HUES64 (cell line): ENCODE measurements at regions not wholly inside any gene's neighbourhood (a gene's known extent, or its start where the extent isn't known, plus 50 kb on each side); places are given as distances from the start of the nearest gene placed in this dataset.

Source experiments
- H3K27ac ChIP-seq: 2 replicates; pipeline ENCODE4 v1.7.0; 2013; ENCODE audit warnings: low read depth, low read length, inconsistent platforms
- H3K27me3 ChIP-seq: 2 replicates; pipeline ENCODE4 v1.6.1; 2013; ENCODE audit warnings: mild to moderate bottlenecking, low read length; ENCODE audit not compliant: insufficient read depth
- H3K36me3 ChIP-seq: 2 replicates; pipeline ENCODE4 v1.6.1; 2013; ENCODE audit warnings: mild to moderate bottlenecking, low read length; ENCODE audit not compliant: insufficient read depth
- H3K4me1 ChIP-seq: 2 replicates; pipeline ENCODE4 v1.6.1; 2013; ENCODE audit warnings: mild to moderate bottlenecking, low read length, moderate library complexity; ENCODE audit not compliant: insufficient read depth
- H3K4me3 ChIP-seq: 2 replicates; pipeline ENCODE4 v1.5.1; 2013; ENCODE audit warnings: mild to moderate bottlenecking, low read length, moderate library complexity
- H3K9ac ChIP-seq: 2 replicates; pipeline ENCODE4 v1.6.1; 2013; ENCODE audit warnings: mild to moderate bottlenecking, low read depth, low read length
- H3K9me3 ChIP-seq: 2 replicates; pipeline ENCODE4 v1.6.1; 2013; ENCODE audit warnings: low read depth, low read length; ENCODE audit not compliant: insufficient read depth
- WGBS: fragments of 150-250, 120-280 bp; methylation state at CpG from one replicate; pipeline ENCODE4 v1.1.7; 2013; ENCODE audit warnings: missing lambda C conversion rate; 5-methylcytosine and 5-hydroxymethylcytosine counted together

- Histone ChIP-seq H3K9me3 (no peaks in the 10 kb centered on the region), H3K4me1 (no peaks in the 10 kb centered on the region), H3K27me3 (no peaks in the 10 kb centered on the region), H3K4me3 (no peak overlapping the region), H3K27ac (no peak overlapping the region), H3K9ac (no peak overlapping the region), H3K36me3 (no peaks in the 10 kb centered on the region)
- 93% methylated on average over 4 of the region's 5 CpGs for WGBS
Observed at GRCh38 chr11:109221190-109221589, 200.8 kb upstream of the C11orf87 start.

- H3K27me3 ChIP-seq: no peaks in the 10 kb centered on the region
- H3K36me3 ChIP-seq: no peaks in the 10 kb centered on the region
- no peak overlapping the region for H3K4me3 ChIP-seq
- H3K27ac ChIP-seq: no peak overlapping the region
- 100% methylated on average over 1 of the region's 2 CpGs for WGBS
- no peaks in the 10 kb centered on the region for H3K4me1 ChIP-seq
- no peaks in the 10 kb centered on the region for H3K9me3 ChIP-seq
- H3K9ac ChIP-seq: no peak overlapping the region
Observed at GRCh38 chr11:109222761-109223160, 199.2 kb upstream of the C11orf87 start.

DNA sequence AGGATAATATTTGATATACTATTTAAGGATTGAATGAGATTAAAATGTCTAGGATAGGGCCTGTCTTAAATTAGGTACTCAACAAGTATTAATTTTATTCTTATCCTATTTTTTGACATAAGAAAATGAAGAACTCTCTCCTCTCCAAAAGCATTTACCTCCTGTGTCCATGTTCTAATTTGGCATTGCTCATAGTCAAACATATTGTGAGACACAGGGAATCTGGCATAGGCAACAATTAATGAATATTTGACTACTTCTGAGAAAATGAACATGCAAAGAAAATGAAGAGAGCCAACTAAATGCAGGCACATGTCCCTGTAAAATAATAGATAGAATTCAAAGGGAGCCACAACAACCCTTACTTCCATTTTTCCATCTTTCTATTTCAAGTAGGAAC lies 198.5 kb upstream of the C11orf87 start:
- Histone ChIP-seq H3K27ac (no peak overlapping the region), H3K36me3 (no peaks in the 10 kb centered on the region), H3K9me3 (no peaks in the 10 kb centered on the region), H3K9ac (no peak overlapping the region), H3K4me3 (no peak overlapping the region), H3K27me3 (no peaks in the 10 kb centered on the region), H3K4me1 (no peaks in the 10 kb centered on the region)

DNA sequence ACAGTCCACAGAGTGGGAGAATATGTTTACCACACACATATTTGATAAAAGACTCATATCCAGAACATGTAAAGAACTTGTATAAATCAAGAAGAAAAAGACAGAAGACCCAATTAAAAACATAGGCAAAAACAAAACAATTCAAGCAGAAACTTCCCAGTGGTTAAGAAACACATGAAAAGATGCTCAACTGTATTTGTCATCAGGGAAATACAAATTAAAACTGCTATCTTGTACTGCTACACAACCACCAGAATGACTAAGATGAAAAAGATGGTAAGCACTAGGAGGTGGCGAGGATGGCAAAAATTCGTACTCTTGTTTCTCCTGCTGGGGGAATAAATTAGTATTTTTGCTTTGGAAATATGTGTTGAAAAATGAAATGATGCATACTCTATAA lies 192.3 kb upstream of the C11orf87 start:
- H3K9ac ChIP-seq: no peak overlapping the region
- H3K4me1 ChIP-seq: no peaks in the 10 kb centered on the region
- 93% methylated on average over 2 of the region's 2 CpGs for WGBS
- H3K27me3 ChIP-seq: no peaks in the 10 kb centered on the region
- H3K9me3 ChIP-seq: no peaks in the 10 kb centered on the region
- no peak overlapping the region for H3K4me3 ChIP-seq
- no peak overlapping the region for H3K27ac ChIP-seq
- no peaks in the 10 kb centered on the region for H3K36me3 ChIP-seq

- H3K27ac ChIP-seq: no peak overlapping the region
- no peak overlapping the region for H3K9ac ChIP-seq
- H3K9me3 ChIP-seq: no peaks in the 10 kb centered on the region
- no peaks in the 10 kb centered on the region for H3K27me3 ChIP-seq
- 96% methylated on average over 2 of the region's 2 CpGs for WGBS
- H3K4me3 ChIP-seq: no peak overlapping the region
- H3K4me1 ChIP-seq: no peaks in the 10 kb centered on the region
- no peaks in the 10 kb centered on the region for H3K36me3 ChIP-seq
Observed at GRCh38 chr11:109236188-109236587, 185.8 kb upstream of the C11orf87 start.

DNA sequence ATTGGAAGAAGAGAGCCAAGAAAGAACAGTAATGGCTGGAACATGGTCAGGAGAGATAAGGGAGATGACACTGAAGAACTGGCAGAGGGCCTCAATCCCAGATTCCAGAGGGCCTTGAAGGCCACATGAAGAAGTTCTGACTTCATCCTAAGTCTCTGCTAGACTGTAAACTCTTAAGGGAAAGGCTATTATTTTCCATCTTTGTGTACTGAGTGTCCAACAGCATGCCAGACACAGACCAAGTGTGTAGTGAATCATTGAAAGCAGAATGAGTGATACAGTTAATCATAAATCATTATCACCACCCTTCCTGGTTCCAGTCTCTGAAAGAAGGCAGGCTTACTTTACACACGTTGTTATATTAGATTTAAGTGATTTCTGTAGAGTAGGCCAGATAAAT lies 185.3 kb upstream of the C11orf87 start:
- H3K4me3 ChIP-seq: no peak overlapping the region
- H3K27me3 ChIP-seq: no peaks in the 10 kb centered on the region
- no peak overlapping the region for H3K9ac ChIP-seq
- H3K9me3 ChIP-seq: no peaks in the 10 kb centered on the region
- no peak overlapping the region for H3K27ac ChIP-seq
- no peaks in the 10 kb centered on the region for H3K4me1 ChIP-seq
- no peaks in the 10 kb centered on the region for H3K36me3 ChIP-seq
- 100% methylated on average over 1 of the region's 1 CpG for WGBS

DNA sequence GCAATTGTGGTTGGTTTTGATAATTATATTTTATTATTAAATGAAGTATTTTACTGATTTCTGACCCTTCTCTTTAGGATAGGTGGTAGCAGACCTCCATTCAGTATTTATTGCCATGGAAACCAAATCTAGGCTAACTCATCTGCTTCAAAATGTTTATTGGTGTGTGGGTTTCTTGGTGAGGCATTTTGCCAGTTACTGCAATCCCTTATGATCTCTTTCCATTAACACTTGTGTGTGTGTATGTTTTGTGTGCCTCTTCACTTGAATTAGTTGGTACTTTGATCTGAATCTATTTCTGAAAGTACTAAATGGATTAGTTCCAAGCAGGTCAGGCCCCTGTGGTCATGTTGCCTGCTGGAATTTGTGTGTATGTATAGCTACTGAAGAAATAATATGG lies 184.4 kb upstream of the C11orf87 start:
- Histone ChIP-seq H3K4me1 (no peaks in the 10 kb centered on the region), H3K27me3 (no peaks in the 10 kb centered on the region), H3K9me3 (no peaks in the 10 kb centered on the region), H3K9ac (no peak overlapping the region), H3K36me3 (no peaks in the 10 kb centered on the region), H3K4me3 (no peak overlapping the region), H3K27ac (no peak overlapping the region)

- no peaks in the 10 kb centered on the region for H3K36me3 ChIP-seq
- H3K9me3 ChIP-seq: no peaks in the 10 kb centered on the region
- 81% methylated on average over 3 of the region's 3 CpGs for WGBS
- no peaks in the 10 kb centered on the region for H3K4me1 ChIP-seq
- H3K27ac ChIP-seq: no peak overlapping the region
- H3K27me3 ChIP-seq: no peaks in the 10 kb centered on the region
- H3K4me3 ChIP-seq: no peak overlapping the region
- no peak overlapping the region for H3K9ac ChIP-seq
Observed at GRCh38 chr11:109241988-109242536, 179.9 kb upstream of the C11orf87 start.

DNA sequence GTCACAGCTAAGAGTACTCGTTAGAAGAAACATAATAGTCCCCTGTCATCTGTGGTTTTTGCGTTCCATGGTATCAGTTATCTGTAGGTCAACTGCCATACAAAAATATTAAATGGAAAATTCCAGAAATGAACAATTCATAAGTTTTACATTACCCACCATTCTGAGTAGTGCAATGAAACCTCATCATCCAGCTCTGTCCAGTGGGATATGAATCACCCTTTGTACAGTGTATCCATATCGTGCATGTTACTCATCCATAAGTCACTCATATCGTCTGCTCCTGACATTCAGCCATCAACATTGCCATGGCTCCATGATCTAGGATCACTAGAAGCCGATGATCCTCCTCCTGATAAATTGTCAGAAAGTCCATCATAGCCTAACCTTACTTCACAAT lies 174.9 kb upstream of the C11orf87 start:
- H3K4me3 ChIP-seq: no peak overlapping the region
- H3K27ac ChIP-seq: no peak overlapping the region
- WGBS: 96% methylated on average over 5 of the region's 5 CpGs
- H3K36me3 ChIP-seq: no peaks in the 10 kb centered on the region
- no peaks in the 10 kb centered on the region for H3K4me1 ChIP-seq
- H3K27me3 ChIP-seq: no peaks in the 10 kb centered on the region
- H3K9me3 ChIP-seq: no peaks in the 10 kb centered on the region
- H3K9ac ChIP-seq: no peak overlapping the region

- Histone ChIP-seq H3K4me1 (no peaks in the 10 kb centered on the region), H3K27me3 (no peaks in the 10 kb centered on the region), H3K4me3 (no peak overlapping the region), H3K27ac (no peak overlapping the region), H3K9ac (no peak overlapping the region), H3K9me3 (no peaks in the 10 kb centered on the region), H3K36me3 (no peaks in the 10 kb centered on the region)
- 89% methylated on average over 3 of the region's 3 CpGs for WGBS
Observed at GRCh38 chr11:109249597-109249996, 172.4 kb upstream of the C11orf87 start.

DNA sequence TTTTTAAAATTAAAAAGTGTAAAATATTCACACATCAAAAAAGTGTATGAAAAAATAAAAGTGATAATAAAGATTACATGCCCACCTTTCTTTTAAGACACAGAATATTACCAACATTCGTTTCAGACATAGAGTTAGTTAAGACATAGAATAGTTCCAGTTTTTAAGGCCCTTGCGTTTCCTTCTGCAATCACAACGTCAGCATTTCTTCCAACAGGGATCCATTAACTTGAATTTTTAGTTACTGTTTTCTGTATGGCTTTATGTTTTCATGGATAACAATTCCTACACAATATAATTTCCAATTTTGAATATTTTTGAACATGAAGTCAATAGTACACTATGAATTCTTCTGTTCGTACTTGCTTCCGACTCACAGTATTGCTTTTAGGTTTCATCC lies 170.8 kb upstream of the C11orf87 start:
- Histone ChIP-seq H3K9me3 (no peaks in the 10 kb centered on the region), H3K9ac (no peak overlapping the region), H3K36me3 (no peaks in the 10 kb centered on the region), H3K27me3 (no peaks in the 10 kb centered on the region), H3K4me3 (no peak overlapping the region), H3K27ac (no peak overlapping the region), H3K4me1 (no peaks in the 10 kb centered on the region)
- WGBS: 100% methylated on average over 3 of the region's 5 CpGs

GRCh38 chr11:109264128-109264527 lies 157.9 kb upstream of the C11orf87 start:
- Histone ChIP-seq H3K4me3 (no peak overlapping the region), H3K9me3 (peaks cover 22% of the 10 kb centered on the region), H3K9ac (no peak overlapping the region), H3K36me3 (no peaks in the 10 kb centered on the region), H3K4me1 (no peaks in the 10 kb centered on the region), H3K27me3 (no peaks in the 10 kb centered on the region), H3K27ac (no peak overlapping the region)
- WGBS: 100% methylated on average over 1 of the region's 1 CpG
